ENCODE measurements at regions not wholly inside any gene's neighbourhood (a gene's known extent, or its start where the extent isn't known, plus 50 kb on each side); places are given as distances from the start of the nearest gene placed in this dataset.

- DNase-seq (ENCODE audit: low read depth) = no peak
Observed at GRCh38 chr3:159929171-159930141, 59.2 kb upstream of the IL12A start.

- DNase-seq (ENCODE audit: low read depth) = no peak
Observed at GRCh38 chr3:159934216-159934615, 54.4 kb upstream of the IL12A start.

- DNase-seq (ENCODE audit: low read depth) = no peak
Observed at GRCh38 chr3:159936541-159936940, 52.1 kb upstream of the IL12A start.

- no peak for DNase-seq (ENCODE audit: low read depth)
Observed at GRCh38 chr3:159937561-159938166, 51.0 kb upstream of the IL12A start.

GRCh38 chr3:159938714-159939113 is 49.9 kb upstream of the IL12A start:
- DNase-seq (ENCODE audit: low read depth) = no peak

Measured in activated T-cell treated with anti-CD3 and anti-CD28 coated beads for 24 hours (primary cell).